HG03571 (cell line): ENCODE measurements at regions not wholly inside any gene's neighbourhood (a gene's known extent, or its start where the extent isn't known, plus 50 kb on each side); places are given as distances from the start of the nearest gene placed in this dataset.

Experiments
- ATAC-seq: cut with Tn5 transposase; IDR thresholded peaks from one replicate; pipeline ENCODE4 v1.9.1; 2021; ENCODE audit not compliant: unreplicated experiment

- ATAC-seq: no peak
Measured at GRCh38 chr2:40507432-40507831, 55.5 kb upstream of the SLC8A1 start.

- no peak for ATAC-seq
Measured at GRCh38 chr2:40510304-40510703, 58.4 kb upstream of the SLC8A1 start.

DNA sequence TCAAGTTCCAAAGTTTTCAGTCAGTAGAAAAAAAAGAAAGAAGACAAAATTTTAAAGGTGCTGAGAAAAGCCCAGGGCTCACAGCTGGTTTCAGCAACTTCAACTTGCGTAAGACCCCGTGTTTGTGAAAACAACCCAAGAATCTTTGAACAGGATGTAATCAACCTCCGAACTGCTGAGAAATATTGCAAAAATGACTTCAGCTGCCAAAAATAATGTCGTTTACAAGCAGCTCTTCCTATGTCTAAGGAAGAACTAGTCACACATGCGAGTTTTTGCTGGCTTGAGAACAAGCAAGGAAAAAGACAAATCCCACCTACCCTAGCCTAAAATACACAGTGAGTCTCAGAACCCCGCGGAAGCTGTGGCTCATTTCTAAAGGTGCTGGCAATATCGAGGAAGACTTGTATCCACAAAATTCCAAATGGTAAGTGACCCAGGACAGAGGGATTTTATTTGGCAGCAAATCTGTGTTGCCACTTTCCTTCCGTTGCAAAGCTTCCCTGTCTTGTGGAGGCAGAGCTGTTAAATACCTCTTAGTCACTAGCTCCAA lies 59.8 kb upstream of the SLC8A1 start:
- no peak for ATAC-seq

DNA sequence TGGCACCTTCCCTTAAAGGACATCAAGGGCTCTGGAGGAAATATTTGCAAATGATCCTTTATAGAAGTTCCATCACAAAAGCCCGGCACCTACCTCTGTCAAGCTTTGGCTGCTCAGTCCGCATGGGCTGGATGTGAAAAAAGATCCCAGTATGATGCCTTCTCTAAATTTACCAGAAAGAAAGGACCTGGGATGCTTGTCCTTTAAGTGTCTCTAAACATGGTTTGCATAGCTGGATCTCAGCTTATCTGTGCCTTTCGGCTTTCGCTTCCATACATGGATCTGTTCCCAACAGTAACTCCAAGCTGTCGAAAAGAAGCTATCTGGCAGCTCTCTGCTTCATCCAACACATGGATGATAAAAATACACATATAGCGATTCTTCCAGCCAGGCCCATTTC lies 60.4 kb upstream of the SLC8A1 start:
- no peak for ATAC-seq

- no peak for ATAC-seq
Measured at GRCh38 chr2:40513201-40513600, 61.3 kb upstream of the SLC8A1 start.

- ATAC-seq: no peak
Measured at GRCh38 chr2:40516604-40517003, 64.7 kb upstream of the SLC8A1 start.

- no peak for ATAC-seq
Measured at GRCh38 chr2:40528564-40528963, 76.7 kb upstream of the SLC8A1 start.

DNA sequence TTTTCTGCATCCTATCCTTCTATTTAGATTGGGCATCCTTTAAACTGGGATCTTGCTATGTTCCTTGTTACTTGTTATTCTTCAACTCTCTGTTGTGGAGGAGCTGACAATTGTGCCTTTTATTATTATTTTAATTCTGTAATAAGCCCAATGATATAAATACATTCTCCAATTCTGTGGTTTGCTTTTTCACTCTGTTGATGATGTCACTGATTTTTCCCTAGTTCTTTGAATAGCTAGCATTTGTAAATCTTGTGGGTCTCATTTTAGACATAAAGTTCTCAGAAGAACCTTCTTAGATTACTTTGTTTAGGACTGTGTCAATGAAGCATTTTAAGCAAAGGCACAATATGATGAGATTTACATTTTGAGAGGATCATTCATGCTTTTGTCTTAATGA lies 79.5 kb upstream of the SLC8A1 start:
- no peak for ATAC-seq

DNA sequence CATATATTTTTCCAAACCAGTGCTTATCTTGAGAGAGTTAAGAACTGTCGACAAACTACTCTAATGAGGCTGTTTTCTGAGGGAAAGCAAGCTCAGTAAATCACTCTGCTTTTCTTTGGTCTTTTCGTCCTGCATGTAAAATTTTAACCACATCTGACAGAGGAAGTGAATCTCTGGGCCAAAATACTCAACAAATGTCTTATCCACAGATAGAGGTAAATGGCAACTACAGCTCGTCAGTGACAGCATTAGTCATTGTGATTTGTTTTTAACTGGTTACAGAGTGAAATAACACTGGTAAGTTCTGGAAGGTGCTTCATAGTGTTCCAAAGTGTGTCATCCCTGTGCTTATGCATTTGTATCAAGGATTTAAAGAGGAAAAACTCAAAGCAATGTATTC lies 82.6 kb upstream of the SLC8A1 start:
- ATAC-seq: no peak

DNA sequence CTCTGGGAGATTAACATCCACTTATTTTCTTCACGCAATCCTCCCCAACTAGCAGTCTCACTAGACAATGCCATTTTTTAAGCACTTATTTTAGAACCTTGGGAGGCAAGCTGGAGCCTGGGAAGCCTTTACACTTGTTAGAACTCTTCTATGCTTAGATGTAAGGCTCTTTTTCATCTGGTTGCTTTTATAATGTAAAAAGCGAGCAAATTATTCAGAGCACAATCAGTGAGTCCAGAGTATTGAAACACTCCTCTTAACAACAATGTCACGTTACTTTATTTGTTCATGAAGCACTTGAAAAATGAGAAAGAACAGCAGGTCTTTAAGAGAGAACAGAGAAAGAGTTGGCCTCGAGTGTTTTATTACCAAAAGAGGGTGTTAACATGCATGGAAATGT lies 84.1 kb upstream of the SLC8A1 start:
- ATAC-seq: no peak

DNA sequence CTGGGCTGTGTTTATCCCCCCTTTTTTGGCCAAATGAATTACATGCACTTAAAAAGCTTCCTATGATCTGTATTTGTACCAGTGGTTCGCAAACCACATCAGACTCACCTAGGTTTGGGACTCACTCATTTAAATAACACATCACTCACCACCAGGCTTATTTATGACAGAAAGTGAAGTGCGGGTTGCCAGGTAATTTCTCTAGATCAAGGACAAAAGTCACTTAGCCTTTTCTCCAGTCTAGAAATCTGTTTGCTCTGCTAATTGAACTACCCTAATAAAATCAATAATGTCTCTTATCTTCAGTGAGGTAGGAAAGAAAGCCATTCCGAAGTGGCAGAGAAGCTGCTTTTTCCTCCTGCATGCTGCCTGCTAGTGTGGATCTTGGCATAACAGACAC lies 88.1 kb upstream of the SLC8A1 start:
- no peak for ATAC-seq

DNA sequence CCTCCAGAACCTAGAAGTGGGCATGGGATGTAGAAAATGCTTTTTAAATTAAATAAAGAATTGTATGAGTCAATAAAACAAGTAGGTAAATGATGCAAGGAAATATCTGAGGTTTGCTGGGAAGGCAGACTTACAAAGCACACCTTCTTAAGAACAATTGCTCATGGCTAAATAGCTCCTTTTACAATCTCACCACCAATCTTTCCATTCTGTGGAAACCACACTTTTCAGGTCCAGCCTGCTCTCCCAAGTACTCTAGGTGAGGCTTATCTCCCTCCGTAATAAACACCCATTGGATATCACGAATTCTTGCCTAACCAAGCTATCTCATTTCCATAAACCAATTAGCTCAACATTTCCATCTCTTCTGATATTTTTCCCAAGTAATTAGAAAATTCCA lies 91.5 kb upstream of the SLC8A1 start:
- ATAC-seq: no peak

DNA sequence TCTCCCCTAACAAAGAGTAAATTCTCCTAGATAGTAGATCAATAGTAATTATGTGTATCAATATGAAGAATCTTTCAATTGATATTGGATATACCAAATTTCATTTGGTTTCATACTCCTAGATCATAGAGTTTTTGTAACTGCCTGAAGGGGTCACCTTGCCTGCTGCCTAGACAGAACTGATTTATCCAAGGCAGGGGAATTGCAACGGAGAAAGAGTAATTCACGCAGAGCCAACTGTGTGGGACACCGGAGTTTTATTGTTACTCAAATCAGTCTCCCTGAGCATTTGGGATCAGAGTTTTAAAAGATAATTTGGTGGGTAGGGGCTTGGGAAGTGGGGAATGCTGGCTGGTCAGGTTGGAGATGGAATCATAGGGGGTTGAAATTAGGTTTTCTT lies 92.2 kb upstream of the SLC8A1 start:
- ATAC-seq: no peak

GRCh38 chr2:40545645-40546044 lies 93.8 kb upstream of the SLC8A1 start:
- ATAC-seq: no peak

GRCh38 chr2:40546439-40547191 lies 94.7 kb upstream of the SLC8A1 start:
- ATAC-seq: no peak

GRCh38 chr2:40548521-40548920 lies 96.6 kb upstream of the SLC8A1 start:
- ATAC-seq: no peak

DNA sequence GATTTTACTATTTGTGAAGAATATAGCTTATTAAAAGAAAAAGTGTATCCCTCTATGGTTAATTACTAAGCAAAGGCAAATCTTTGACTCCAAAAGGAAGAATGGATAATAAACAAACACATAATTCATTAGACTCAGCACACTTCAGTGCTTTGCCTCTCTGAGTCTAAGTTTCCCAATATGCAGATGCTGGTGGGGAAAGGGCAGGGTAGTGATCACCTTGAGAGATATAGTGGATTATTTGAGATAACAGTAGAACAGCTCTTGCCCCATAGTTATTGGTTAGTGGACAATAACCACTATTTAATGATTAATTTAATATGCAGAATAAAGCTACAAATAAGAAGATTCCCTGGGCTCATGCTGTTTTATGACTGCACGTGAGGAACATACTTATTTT lies 98.2 kb upstream of the SLC8A1 start:
- ATAC-seq: no peak

DNA sequence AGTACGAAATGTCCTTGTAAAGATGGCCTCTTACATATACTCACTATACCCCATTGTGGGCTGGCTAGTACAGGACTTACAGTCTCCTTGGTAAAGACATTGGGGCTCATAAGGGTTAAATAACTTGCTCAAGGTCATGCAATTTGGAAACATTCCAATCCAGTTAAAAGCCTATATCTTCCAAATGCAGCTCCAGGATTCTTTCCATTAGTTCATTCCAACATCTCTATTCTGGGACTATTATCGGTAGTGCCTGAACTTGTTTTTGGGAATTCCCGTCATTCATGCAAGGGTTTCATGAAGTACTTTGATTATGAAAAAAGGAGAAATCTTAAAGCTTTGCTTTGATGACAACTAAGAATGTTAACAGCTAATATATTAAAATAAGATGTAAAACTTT lies 99.2 kb upstream of the SLC8A1 start:
- no peak for ATAC-seq

DNA sequence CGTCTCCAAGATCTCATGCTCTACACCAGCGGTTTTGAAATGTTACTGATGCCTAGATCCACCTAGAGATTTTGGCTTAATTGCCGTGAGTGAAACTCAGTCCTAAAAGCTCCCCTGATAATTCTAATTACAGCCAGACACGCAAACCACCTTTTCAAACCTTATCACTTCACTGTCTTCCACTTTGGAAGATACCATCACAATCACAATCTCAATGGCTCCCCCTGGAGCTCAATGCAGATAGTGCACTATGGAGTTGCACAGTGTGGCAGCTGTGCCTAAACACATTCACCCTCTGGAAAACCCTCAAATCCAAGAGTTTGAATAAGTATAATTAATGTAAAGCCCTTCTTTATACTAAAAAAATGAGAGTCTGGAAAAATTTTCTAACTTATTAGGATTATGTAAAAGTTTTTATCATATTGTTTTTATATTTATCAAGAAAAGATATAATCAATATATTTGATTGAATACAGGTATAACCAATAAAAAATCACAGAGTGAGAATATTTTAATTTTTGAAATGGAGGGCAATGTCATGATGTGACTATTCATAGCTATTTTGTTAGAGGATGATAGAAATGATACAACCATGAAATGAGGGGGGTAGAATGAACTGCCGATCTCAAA lies 102.9 kb upstream of the SLC8A1 start:
- peak; percentile 78 for ATAC-seq

GRCh38 chr2:40556293-40556692 lies 104.4 kb upstream of the SLC8A1 start:
- ATAC-seq: no peak

GRCh38 chr2:40556739-40557138 lies 104.8 kb upstream of the SLC8A1 start:
- no peak for ATAC-seq

GRCh38 chr2:40558761-40559160 lies 106.9 kb upstream of the SLC8A1 start:
- ATAC-seq: no peak

DNA sequence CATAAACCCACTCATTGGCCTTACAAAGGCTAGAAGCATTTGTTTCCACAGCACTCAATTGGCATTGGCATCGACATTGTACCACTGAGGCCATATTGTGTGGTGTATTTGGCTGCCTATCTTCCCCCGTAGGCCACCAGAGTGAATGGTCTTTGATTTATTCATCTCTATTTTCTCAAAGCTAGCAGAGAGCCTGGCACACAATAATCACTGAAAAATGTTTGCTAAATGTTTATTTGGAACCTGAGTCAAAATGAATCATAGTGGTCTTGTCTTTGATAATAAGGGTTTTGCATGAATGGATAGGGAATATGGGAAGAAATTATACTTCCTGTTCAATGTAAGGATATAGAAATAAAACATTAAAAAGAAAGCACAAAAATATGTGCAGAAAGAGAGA lies 107.3 kb upstream of the SLC8A1 start:
- no peak for ATAC-seq
